SKM-1 treated with dmso at 0.1 percent for 144 hours (cell line): ENCODE measurements at regions not wholly inside any gene's neighbourhood (a gene's known extent, or its start where the extent isn't known, plus 50 kb on each side); places are given as distances from the start of the nearest gene placed in this dataset.

Source experiments
- DNase-seq: peaks from one replicate; lab custom pipeline; 2025; ENCODE audit not compliant: unreplicated experiment; lab: John Stamatoyannopoulos, UW

- DNase-seq, result peak; percentile 65
These were observed 107.1 kb downstream of the CEBPB start for GRCh38 chr20:50297498-50298376.

DNA sequence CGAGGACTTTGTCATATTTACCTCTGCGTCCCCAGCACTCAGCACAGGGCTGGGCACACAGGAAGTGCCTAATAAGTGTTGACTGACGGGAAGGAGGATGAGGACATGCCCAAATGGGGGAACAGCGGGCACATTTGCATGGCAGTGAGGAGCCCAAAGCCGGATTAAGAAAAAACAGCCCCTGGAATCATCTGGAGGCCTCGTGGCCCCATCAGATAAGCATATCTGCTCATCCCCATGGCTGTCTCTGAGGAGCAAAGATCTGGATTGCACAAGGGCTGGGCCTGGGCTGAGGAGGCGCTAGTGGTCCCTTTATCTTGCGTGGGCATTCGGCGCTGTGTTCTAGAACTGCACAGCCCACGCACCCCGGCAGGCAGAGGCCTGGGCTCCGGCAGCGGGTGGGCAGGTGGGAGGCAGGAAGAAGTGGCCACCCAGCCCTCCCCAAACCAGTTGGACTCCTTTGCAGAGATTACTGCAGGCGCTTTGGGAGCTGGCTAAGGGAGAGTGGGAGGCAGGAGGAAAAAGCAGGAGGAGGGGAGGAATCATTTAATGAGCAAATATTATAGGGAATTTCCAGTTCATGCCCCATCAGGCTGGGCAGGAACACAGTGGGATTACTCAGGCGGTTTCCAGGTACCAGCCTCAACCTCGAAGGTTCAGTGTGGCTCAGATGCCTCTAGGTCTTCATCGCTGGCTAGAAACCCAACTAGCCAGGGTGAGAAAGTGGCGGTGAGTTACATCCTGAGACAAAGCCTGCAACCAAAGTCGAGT lies 108.1 kb downstream of the CEBPB start:
- no peak for DNase-seq

- DNase-seq, result no peak
These were observed 108.6 kb downstream of the CEBPB start for GRCh38 chr20:50299325-50299629.

DNA sequence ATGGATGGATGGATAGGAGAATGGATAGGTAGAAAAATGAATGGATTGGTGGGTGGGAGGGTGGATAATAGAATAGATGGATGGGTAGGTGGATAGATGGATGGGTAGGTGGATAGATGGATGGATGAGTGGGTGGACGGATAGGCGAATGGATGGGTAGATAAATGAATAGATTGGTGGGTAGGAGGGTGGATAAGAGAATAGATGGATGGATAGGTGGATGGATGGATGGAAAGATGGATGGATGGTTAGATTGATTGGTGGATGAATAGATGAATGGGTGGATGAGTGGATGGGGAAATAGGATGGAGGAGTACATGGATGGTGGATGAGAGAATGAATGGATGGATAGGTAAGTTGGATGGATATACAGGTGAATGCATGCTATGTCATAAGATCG lies 110.5 kb downstream of the CEBPB start:
- no peak for DNase-seq

DNA sequence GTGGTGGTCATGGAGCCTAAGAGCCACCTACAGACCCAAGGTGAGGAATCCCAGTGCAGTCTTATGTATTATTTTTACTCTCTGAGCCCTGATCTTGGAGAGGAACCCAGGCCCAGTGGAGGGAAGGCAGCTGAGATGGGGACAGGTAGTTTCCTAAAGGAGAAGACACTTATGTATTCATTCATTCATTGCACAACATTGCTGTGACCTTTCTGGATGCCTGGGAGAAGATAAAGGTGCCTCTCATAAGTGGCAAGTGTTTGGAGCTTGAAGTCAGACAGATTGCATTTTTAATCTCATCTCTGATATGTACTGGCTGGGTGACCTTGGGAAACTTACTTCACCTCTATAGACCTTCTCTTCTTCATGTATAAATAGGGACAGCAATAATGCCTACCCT lies 111.1 kb downstream of the CEBPB start:
- DNase-seq, result no peak

DNA sequence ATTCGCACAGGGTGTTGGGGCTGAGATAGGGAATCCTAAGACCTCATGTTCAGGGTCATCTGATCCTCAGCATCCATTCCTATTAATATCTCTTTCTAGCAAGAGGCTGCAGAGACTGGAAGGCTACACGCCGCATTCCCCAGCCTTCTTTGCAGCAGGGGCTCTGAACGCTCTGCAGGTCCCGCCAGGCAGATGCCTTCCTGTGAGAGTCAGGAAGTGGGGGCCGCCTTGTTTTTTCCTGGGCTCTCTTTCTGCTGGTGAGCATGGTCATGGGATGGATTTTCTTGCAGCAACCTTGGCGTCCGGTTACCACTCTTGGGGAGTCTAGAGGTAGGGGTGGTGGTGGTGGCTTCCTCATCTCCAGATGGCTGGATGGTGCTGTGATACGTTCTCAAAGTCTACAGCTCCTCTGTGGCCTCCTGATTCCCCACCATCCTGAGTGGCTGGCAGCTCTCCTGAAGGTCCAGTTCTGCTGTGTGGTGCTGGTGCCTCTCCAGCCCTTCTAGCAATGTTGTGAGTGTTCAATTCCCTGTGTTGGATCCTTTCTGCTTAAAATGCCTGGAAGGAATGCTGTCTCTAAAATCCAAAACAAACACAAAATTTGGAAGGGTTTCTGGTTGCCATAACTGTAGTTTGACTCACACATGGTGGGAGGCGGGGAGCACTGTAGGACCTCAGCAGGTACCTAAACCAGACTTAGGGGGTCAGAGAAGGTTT lies 111.9 kb downstream of the CEBPB start:
- no peak for DNase-seq

DNA sequence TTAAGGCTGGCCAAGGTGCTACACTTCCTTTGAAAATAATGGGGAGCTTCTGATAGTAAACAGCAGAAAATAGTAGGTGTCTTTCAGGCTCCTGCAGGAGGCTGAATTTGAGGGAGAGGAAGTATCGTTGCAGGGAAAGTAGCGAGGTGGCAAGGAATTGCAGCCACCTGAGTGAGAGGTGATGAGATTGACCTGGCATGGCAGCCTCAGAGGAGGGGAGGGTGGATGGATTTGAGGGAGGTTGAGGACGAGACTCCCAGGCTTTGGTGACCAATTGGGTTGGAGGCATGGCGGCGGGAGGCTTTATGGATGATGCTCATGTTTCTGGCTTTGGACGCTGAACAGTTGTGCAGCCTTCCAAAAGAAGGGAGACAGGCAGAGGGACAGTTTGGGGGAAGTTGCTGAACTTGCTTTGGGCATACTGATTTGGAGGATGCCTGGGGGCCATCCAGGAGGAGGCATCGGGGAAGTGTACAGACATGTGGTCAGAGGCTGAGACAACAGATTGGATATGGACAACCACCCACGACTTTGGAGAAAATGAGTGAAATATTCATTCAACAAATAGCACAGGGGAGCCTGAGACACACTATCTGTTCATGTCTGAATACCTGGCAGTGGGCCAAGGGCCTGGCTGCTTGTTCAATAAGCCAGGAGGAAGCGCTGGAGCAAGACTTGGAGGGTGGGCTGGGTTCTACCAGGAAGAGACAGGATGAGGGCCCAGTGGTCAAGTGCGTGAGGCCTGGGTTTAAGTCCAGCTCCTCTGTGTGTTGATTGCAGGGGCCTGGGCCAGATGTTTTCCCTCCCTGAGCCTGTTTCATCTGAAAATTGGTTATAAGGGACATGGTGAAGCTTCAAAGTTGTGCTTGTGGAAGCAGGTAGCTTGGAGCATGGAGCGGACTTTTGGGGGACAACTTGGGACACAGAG lies 113.2 kb downstream of the CEBPB start:
- no peak for DNase-seq

- DNase-seq, result no peak
These were observed 113.8 kb downstream of the CEBPB start for GRCh38 chr20:50304501-50304856.

DNA sequence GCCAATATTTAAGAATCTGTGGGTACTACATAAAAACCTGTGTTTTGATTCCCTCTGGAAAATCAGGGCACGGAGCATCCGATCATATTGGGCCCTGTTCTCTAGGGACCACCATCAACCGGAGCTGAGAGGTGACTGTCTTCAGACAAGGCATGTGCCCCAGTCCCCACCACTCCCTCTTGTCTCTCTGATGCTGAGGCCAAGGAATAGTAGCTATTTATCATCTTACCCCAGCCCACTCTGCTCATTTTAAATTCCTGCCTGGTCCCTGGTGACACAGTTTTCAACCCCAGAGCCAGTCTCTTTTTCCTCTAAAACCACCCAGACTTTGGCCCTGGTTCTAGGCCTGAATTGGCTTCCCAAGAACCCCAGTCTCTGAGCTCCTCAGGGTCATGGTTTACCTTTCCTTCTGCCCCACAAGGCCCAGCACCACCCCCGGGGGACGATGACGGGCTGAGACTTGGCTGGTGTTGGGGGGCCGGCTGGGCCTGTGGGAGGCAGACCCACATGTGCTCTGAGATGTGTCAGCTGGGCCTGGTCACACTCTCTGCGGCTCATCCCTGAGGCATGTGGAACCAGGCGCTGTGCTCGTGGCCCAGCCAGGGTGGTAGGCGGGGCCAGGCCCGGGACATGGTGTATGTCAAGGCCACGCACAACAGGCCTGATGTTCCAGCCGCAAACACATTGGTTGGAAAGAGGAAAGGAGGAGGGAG lies 114.4 kb downstream of the CEBPB start:
- no peak for DNase-seq

DNA sequence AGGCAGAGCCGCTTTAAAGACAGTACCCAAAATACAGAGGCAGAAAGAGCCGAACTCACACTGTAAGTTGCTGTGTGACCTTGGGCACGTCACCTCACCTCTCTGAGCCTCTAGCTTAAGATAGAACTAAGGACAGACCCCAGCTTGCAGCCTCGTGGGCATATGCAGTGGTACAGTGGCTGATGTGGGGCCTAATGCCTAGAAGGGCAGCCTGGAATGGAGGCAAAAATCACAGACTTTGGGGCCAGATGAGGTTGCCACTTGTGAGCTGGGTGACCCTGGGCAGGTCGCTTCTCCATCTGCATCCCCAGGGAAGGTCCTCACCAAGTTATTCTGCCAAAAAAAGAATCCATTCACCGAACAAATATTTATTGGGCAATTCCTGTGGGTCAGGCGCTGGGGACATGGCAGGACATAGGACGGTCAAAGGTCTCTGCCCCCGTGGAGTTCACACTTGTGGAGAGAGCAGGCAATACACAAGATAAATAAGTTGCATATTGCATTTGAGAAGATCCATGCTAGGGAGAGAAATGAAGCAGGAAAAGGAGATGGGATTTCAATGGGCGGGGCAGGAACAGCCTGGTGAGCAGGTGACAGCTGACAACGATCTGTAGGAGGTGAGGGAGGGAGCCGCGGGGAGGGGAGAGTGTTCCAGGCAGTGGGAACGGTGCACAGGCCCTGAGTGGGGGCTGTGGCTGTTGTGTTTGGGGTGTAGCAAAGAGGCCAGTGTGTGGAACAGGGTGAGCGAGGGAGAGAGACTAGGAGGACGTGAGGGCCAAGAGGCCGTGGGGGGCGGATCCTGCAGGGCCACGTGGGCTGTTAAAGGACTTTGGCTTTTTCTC lies 115.2 kb downstream of the CEBPB start:
- no peak for DNase-seq

GRCh38 chr20:50306478-50307423 lies 116.1 kb downstream of the CEBPB start:
- no peak for DNase-seq

DNA sequence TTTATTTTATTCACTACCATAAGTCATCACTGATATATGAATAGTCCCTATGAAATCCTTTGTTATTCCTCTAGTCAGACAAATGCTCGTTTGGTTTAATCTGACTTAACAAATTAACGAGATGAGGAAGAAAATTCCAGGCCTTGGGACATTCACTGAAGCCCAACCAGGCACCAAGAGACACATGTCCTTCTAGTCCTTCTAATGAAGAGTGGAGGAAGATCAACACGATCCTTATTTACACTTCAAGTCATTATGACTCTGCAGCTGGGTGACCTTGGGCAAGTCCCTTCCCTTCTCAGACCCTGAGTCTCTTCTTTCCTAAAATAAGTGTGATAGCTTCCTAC lies 117.5 kb downstream of the CEBPB start:
- no peak for DNase-seq

DNA sequence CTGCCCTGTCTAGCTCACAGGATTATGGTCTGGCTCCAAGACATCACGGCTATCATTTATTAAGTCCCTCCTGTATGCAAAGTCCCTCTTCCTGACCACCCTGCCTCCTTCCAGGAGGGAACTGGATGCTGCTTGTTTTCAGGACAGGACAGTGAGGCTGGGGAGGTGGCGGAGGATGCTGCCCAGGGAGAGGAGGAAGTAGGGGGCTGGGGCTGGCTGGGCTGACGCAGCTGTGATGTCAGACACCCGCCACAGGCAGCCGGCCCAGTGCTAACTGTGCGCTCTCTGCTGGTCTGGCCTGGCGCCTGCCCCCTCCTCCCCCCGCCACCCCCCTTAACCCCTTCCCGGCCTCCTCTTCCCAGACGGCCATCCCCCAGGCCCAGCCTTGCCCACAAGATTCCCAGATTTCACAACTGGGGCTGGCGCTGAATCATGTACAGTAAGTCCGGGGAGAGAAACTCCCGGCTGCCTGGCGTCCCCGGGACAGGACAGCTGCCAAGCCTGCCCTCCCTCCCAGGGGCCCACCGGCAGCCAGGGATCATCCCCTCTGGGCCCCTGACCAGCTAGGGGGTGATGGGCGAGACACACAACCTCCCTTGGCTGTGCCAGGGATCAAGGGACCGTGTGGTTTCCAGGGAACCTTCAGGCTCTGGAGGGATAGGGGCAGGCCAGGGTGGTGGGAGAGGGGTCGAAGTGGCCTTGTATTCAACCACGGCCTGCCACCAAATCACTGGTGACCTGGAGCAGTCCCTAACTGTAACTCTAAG lies 118.1 kb downstream of the CEBPB start:
- no peak for DNase-seq

DNA sequence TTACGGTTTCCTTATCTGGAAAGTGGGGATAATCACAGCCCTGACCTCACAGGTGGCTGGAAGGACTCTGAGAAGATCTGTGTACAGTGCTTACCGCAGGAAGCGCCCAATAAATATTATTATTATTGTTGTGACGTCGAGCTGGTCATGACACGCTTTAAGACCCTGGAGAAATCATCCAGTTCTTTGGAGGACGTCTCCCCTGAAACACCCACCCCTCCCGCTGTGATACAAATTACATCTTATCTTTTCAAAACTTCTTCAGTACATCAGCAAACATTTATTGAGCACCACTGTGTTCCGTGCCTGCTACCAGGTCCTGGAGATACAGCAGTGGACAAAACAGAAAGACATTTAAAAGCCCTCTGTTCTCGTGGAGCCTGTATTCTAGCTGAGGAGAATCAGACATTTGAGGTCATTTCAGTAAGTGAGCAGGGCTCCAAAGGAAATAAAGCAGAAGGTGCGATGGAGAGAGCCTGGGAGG lies 118.7 kb downstream of the CEBPB start:
- no peak for DNase-seq

DNA sequence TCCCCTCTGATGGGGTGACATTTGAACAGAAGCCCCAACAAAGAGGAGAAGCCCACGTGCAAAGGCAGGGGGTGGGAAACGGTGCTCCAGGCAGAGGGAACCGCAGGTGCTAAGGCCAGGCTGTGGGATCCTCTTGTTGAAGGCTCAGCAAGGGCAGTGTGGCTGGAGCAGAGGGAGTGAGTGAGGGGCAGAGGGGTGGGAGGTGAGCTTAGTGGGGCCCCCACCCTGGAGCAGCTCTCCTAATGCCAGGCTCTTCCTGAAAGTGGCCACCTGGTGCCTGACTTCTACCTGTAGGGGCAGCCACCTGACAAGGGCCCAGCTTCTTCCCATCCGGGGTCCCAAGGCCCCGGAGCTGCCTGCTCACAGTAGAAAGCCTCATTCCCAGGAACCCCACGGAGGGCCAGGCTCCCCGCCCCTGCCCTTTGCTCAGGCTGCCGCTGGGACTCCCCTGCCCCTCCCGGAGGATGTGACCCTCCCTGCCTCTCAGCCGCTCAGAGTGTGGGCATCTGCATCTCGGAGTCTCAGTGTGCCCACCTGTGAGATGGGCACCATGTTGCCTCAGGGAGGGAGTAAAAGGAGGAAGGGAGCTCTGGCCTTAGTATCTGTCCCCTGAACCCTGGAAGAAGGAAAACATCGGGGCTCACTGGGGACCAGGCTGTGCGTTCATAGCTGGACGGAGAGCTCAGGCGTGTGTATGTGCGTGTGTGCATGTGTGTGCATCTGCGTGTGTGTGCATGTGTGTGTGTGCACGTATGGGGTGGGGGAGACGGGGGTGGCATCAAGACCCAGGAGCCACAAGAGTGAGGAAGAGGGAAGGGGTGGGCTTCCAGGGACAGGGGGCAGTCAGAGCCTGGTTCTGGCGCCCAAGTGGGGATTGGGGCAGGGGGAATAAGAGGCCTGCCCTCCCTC lies 119.4 kb downstream of the CEBPB start:
- no peak for DNase-seq

DNA sequence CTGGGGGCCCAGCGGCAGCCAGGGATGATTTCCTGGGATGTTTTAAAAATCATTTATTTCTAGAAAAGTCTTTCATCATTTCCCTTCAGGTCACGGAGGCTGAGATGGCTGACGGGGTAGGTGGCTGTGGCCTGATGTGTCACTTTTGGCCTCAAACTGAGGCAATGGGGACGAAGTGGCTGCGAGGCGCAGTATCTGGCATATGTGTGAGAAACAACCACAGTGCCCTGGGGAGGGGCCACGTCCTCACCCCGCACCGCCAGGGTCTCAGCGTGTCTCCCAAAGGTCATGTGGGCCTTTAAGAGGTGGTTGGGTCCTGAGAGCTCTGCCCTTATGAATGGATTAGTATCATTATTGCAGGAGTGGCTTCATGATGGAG lies 120.0 kb downstream of the CEBPB start:
- no peak for DNase-seq
